SH-SY5Y (cell line): ENCODE measurements at regions not wholly inside any gene's neighbourhood (a gene's known extent, or its start where the extent isn't known, plus 50 kb on each side); places are given as distances from the start of the nearest gene placed in this dataset.

Source experiments
- GATA2 ChIP-seq: IDR thresholded peaks from 2 replicates; pipeline ENCODE4 v1.6.1; 2011; ENCODE audit warnings: mild to moderate bottlenecking, low read depth, low read length
- GATA3 ChIP-seq: IDR thresholded peaks from 2 replicates; pipeline ENCODE4 v1.6.1; 2011; ENCODE audit warnings: low read depth, mild to moderate bottlenecking, low read length, moderate library complexity

DNA sequence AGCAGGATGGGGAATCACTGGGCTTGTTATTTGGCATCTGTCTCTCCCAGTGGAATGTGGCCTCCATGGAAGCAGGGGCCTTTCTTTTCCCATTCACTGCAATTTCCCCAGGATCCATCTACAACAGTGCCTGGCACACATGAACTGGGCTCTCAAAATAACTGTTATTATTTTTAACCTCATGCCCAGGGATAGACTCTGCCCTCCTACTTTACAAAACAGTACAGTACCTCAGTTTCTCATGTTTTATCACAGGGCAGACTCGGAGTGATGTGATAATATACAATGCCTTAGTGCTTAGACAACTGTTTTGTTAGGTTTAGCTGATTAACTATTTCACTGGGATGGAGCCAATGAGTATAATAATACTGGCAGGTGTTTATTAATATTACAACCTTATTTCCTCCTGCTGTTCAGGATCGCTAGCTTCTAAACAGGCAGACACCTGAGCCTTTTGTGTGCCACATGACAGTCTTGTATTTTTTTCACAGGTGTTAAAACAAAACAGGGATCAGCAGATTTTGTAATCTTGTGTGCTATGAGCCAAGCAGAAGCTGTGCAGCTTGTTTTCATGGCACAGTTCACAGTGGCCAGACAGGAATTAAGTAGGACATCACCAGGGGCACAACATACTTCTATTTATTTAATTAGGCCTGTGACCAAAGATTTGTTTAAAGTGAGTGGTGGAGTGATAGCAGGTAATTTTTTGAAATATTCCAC, 157.7 kb upstream of the EYA4 start:
- TF ChIP-seq GATA2 (no peak), GATA3 (no peak)
